IgD-negative memory B cell (primary cell): ENCODE measurements at regions not wholly inside any gene's neighbourhood (a gene's known extent, or its start where the extent isn't known, plus 50 kb on each side); places are given as distances from the start of the nearest gene placed in this dataset.

Experiments
- H3K27ac Mint-ChIP-seq, 3 donors: one replicate each; pipeline ENCODE4 v1.8.0; 2020 to 2022; ENCODE audit warnings: mild to moderate bottlenecking in 3 of 3, mixed read lengths in 3 of 3, moderate library complexity in 1 of 3
- H3K27me3 Mint-ChIP-seq: one replicate; pipeline ENCODE4 v1.8.0; 2021; ENCODE audit warnings: mixed read lengths
- H3K36me3 Mint-ChIP-seq: one replicate; pipeline ENCODE4 v1.8.0; 2020; ENCODE audit warnings: mild to moderate bottlenecking, mixed read lengths
- H3K4me1 Mint-ChIP-seq, 3 donors: one replicate each; pipeline ENCODE4 v1.8.0; 2020 to 2022; ENCODE audit warnings: mixed read lengths in 3 of 3, mild to moderate bottlenecking in 1 of 3
- H3K4me3 Mint-ChIP-seq, 4 donors: one replicate each; pipeline ENCODE4 v1.8.0; 2020 to 2022; ENCODE audit warnings: mild to moderate bottlenecking in 4 of 4, mixed read lengths in 4 of 4, moderate library complexity in 3 of 4
- H3K9me3 Mint-ChIP-seq, 3 donors: one replicate each; pipeline ENCODE4 v1.8.0; 2020 to 2021; ENCODE audit warnings: mixed read lengths in 3 of 3, mild to moderate bottlenecking in 1 of 3

DNA sequence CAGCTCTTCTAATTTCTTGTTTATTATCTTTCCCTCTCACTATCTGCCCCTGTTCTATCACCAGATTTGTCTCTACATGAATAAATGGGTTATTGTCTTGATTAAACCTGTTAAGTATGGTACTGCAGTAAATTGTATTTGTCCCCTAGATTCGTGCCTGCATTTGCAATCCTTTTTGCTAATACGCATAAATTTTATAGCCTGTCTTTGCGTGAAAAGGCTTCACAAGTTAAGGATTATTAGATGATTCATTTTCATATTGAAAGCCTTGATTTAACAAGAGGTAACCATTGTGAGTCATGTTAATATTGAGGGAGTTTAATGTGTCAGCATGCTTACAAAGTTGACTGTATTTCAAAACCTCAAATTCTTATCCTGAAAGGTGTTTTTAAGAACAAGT, 204.6 kb downstream of the PCSK1 start:
- Mint-ChIP-seq H3K4me3 (no peak overlapping the region), H3K4me1 (no peaks in the 10 kb centered on the region), H3K36me3 (no peaks in the 10 kb centered on the region), H3K9me3 (peaks cover 0 to 4% (median 0%) of the 10 kb centered on the region in 3 donors), H3K27ac (no peak overlapping the region), H3K27me3 (peaks cover 3% of the 10 kb centered on the region)

DNA sequence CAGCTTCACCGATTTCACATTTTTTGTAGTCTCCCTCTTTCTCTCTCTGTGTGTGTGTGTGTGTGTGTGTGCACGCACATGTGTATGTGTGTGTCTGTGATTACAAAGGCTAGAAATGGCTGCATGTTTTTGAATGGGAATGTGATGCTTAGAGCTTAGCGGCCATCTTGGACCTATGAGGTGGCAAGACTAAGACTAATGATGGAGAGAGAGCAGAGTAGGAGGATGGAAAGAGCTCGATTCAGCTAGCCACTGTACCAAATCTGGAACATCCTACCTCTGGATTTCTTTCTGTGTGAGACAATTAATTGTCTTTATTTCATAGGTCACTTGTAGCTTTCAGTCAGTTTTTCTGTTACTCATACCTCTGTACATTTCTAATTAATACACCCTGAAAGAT, 205.1 kb downstream of the PCSK1 start:
- Mint-ChIP-seq H3K4me1 (no peaks in the 10 kb centered on the region), H3K27ac (no peak overlapping the region), H3K9me3 (peaks cover 0 to 4% (median 0%) of the 10 kb centered on the region in 3 donors), H3K4me3 (no peak overlapping the region), H3K36me3 (no peaks in the 10 kb centered on the region), H3K27me3 (peaks cover 3% of the 10 kb centered on the region)

- H3K4me1 Mint-ChIP-seq = no peaks in the 10 kb centered on the region
- no peak overlapping the region for H3K4me3 Mint-ChIP-seq
- peaks cover 0 to 4% (median 0%) of the 10 kb centered on the region in 3 donors for H3K9me3 Mint-ChIP-seq
- no peaks in the 10 kb centered on the region for H3K36me3 Mint-ChIP-seq
- peaks cover 3% of the 10 kb centered on the region for H3K27me3 Mint-ChIP-seq
- no peak overlapping the region for H3K27ac Mint-ChIP-seq
Measured at GRCh38 chr5:96226941-96227552, 206.0 kb downstream of the PCSK1 start.

GRCh38 chr5:96222129-96222528, 210.9 kb downstream of the PCSK1 start:
- H3K27me3 Mint-ChIP-seq = peaks cover 3% of the 10 kb centered on the region
- peaks cover 0 to 2% (median 0%) of the 10 kb centered on the region in 3 donors for H3K9me3 Mint-ChIP-seq
- H3K27ac Mint-ChIP-seq = no peak overlapping the region
- no peaks in the 10 kb centered on the region for H3K36me3 Mint-ChIP-seq
- H3K4me3 Mint-ChIP-seq = no peak overlapping the region
- H3K4me1 Mint-ChIP-seq = no peaks in the 10 kb centered on the region

- Mint-ChIP-seq H3K4me1 (no peaks in the 10 kb centered on the region), H3K27ac (no peak overlapping the region), H3K4me3 (no peak overlapping the region), H3K36me3 (no peaks in the 10 kb centered on the region), H3K9me3 (peaks cover 0 to 2% (median 0%) of the 10 kb centered on the region in 3 donors), H3K27me3 (no peaks in the 10 kb centered on the region)
Measured at GRCh38 chr5:96220610-96221390, 212.2 kb downstream of the PCSK1 start.

DNA sequence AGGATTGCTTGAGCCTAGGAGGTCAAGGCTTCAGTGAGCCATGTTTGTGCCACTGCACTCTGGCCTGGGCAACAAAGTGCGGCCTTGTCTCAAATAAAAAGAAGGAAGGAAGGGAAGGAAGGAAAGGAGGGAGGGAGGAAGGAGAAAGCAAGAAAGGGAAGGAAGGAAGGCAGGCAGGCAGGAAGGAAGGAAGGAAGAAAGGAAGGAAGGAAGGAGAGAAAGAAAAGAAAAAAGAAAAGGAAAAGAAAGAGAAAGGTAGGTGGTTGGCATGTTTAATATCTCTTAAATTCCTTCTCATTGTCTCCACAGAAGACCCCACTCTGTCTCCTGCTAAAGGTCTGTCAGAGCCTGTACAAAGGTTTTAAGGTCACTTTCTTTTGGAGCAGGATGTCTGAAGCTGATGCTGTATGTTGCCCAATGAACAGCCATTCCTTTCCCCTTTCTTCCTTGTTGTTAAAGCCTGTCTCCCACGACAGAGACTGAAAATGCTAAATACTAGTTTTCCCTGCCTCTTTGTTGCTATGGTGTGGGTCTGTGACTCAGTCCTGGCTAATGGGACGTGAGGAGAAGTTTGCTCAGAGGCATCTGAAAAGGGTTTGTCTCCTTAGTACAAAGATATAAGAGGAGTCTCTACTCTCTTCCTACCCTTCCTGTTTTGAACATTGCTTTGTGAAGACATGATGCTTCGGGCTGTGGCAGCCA, 213.3 kb downstream of the PCSK1 start:
- Mint-ChIP-seq H3K27ac (no peak overlapping the region), H3K4me1 (peaks cover 0 to 2% (median 0%) of the 10 kb centered on the region in 3 donors), H3K9me3 (peaks cover 0 to 2% (median 0%) of the 10 kb centered on the region in 3 donors), H3K4me3 (no peak overlapping the region), H3K27me3 (no peaks in the 10 kb centered on the region), H3K36me3 (no peaks in the 10 kb centered on the region)

DNA sequence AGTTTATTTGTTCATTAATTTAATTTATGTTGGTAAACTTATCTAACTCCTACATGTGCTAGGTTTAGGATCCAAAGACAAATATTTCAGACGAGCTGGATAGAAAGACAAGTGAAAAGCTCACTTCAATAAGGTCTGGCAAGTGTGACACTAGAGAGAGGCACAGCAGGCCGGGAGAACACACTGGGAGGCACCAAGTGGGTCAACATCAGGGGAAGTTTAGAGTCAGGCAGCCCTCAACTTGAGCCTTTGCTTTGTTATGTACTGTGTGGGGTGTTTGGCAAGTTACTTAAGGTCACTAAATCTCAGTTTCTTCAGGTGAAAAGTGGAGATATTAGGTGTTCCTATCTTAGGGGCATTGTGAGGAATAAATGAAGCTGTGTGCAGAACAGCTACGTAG, 214.4 kb downstream of the PCSK1 start:
- no peaks in the 10 kb centered on the region for H3K36me3 Mint-ChIP-seq
- no peak overlapping the region for H3K4me3 Mint-ChIP-seq
- peaks cover under 1% of the 10 kb centered on the region for H3K27me3 Mint-ChIP-seq
- H3K9me3 Mint-ChIP-seq = peaks cover 0 to 2% (median 0%) of the 10 kb centered on the region in 3 donors
- H3K27ac Mint-ChIP-seq = no peak overlapping the region
- H3K4me1 Mint-ChIP-seq = peaks cover 0 to 2% (median 0%) of the 10 kb centered on the region in 3 donors

GRCh38 chr5:96214442-96215197, 218.4 kb downstream of the PCSK1 start:
- peaks cover 0 to 6% (median 0%) of the 10 kb centered on the region in 3 donors for H3K9me3 Mint-ChIP-seq
- peaks cover 0 to 2% (median 0%) of the 10 kb centered on the region in 3 donors for H3K4me1 Mint-ChIP-seq

GRCh38 chr5:96209829-96210228, 223.2 kb downstream of the PCSK1 start:
- H3K36me3 Mint-ChIP-seq = peaks cover 3% of the 10 kb centered on the region
- H3K4me1 Mint-ChIP-seq = peaks cover 0 to under 1% (median 0%) of the 10 kb centered on the region in 3 donors
- no peak overlapping the region for H3K4me3 Mint-ChIP-seq
- H3K9me3 Mint-ChIP-seq = peaks cover 9 to 36% (median 15%) of the 10 kb centered on the region in 3 donors
- no peak overlapping the region for H3K27ac Mint-ChIP-seq
- peaks cover 3% of the 10 kb centered on the region for H3K27me3 Mint-ChIP-seq

More at GRCh38 chr5:96214442-96215197, 218.4 kb downstream of the PCSK1 start:
- H3K27ac Mint-ChIP-seq = no peak overlapping the region
- no peaks in the 10 kb centered on the region for H3K36me3 Mint-ChIP-seq
- H3K4me3 Mint-ChIP-seq = no peak overlapping the region
- peaks cover 3% of the 10 kb centered on the region for H3K27me3 Mint-ChIP-seq

DNA sequence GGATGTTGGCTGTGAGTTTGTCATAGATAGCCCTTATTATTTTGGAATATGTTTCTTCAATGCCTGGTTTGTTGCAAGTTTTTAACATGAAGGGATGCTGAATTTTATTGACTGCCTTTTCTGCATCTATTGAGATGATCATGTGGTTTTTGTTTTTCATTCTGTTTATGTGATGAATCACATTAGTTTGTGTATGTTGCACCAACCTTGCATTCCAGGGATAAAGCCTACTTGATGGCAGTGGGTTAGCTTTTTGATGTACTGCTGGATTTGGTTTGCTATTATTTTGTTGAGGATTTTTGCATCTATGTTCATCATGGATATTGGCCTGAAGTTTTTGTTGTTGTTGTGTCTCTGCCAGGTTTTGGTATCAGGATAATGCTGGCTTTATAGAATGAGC, 225.6 kb downstream of the PCSK1 start:
- Mint-ChIP-seq H3K27ac (no peak overlapping the region), H3K9me3 (peaks cover 9 to 36% (median 15%) of the 10 kb centered on the region in 3 donors), H3K36me3 (peaks cover 3% of the 10 kb centered on the region), H3K4me3 (no peak overlapping the region), H3K4me1 (no peaks in the 10 kb centered on the region), H3K27me3 (no peaks in the 10 kb centered on the region)

DNA sequence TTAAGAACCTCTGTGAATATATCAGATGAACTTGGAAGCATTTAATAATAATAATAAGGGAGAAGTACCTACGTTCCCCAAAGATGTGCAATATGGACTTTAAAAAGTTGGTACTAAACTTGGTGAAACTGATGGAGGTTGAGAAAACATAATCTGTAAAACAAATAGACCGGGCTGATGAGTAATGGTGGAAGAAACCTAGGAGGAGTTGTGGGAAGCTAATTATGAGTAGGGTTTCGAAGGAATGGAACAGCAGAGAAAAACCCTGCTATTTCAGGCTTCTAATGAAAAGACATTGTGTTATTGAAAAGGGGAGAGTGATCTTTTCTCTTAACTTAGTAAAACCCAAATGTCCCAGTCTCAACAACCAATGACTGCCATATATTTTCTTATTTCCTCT, 229.3 kb downstream of the PCSK1 start:
- Mint-ChIP-seq H3K27ac (no peak overlapping the region), H3K9me3 (peaks cover 9 to 24% (median 14%) of the 10 kb centered on the region in 3 donors), H3K36me3 (peaks cover 3% of the 10 kb centered on the region), H3K4me1 (no peaks in the 10 kb centered on the region), H3K27me3 (no peaks in the 10 kb centered on the region), H3K4me3 (no peak overlapping the region)

DNA sequence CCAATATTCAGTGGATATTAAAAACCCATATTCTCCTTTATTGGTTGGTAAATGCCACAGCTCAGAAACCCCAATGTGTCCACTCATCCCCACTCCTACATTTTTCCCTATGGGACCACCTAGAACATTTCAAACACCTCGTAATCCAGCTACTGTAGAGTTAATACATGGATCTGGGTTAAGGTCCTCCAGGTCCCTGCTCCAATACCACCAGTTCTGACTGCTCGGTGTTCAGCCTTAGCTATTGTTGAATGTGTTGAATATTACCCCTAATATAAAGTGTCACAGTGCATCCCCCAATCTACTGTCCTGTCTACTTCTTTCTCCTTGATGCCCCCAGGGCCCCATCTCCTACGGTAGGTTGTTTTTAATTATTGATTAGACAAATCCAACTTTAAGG, 231.5 kb downstream of the PCSK1 start:
- Mint-ChIP-seq H3K4me3 (no peak overlapping the region), H3K27me3 (no peaks in the 10 kb centered on the region), H3K4me1 (no peaks in the 10 kb centered on the region), H3K27ac (no peak overlapping the region), H3K36me3 (peaks cover 3% of the 10 kb centered on the region), H3K9me3 (peaks cover 0 to 4% (median 4%) of the 10 kb centered on the region in 3 donors)

DNA sequence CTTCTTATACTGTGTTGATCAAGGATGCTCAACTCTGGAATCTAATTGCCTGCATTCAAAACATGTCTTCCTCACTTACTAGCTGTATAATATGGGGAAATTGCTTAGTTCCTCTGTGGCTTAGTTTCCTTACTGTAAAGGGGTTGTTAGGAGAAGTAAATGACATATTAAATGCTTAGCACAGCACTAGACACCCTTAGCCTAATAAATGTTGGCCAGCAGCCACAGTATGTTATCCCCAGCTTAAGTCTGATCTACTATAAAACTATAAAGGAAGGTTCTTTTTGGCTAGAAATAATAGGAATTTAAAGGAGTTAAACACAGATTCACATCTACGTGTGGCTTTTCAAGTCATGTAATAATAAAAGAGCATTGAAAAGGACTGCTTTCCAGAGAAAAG, 232.4 kb downstream of the PCSK1 start:
- H3K36me3 Mint-ChIP-seq = peaks cover 3% of the 10 kb centered on the region
- H3K27ac Mint-ChIP-seq = no peak overlapping the region
- H3K4me3 Mint-ChIP-seq = no peak overlapping the region
- H3K4me1 Mint-ChIP-seq = no peaks in the 10 kb centered on the region
- no peaks in the 10 kb centered on the region for H3K27me3 Mint-ChIP-seq
- peaks cover 0 to 4% (median 4%) of the 10 kb centered on the region in 3 donors for H3K9me3 Mint-ChIP-seq

GRCh38 chr5:96199713-96200183, 233.3 kb downstream of the PCSK1 start:
- Mint-ChIP-seq H3K9me3 (peaks cover 0 to 2% (median 0%) of the 10 kb centered on the region in 3 donors), H3K27me3 (no peaks in the 10 kb centered on the region), H3K36me3 (no peaks in the 10 kb centered on the region), H3K4me3 (no peak overlapping the region), H3K4me1 (no peaks in the 10 kb centered on the region), H3K27ac (no peak overlapping the region)
